H9 (cell line): ENCODE measurements at regions not wholly inside any gene's neighbourhood (a gene's known extent, or its start where the extent isn't known, plus 50 kb on each side); places are given as distances from the start of the nearest gene placed in this dataset.

Experiments used
- DNase-seq: peaks from one replicate; pipeline ENCODE4 v3.0.0-alpha.2; 2017
- H2AFZ ChIP-seq: one replicate; pipeline ENCODE4 v1.6.1; 2013; ENCODE audit warnings: mild to moderate bottlenecking, low read length, control low read depth, moderate library complexity
- H2AK5ac ChIP-seq: 2 replicates; pipeline ENCODE4 v1.6.1; 2013; ENCODE audit warnings: low read length, control low read depth, mixed read lengths; ENCODE audit not compliant: insufficient read length
- H2BK120ac ChIP-seq: one replicate; pipeline ENCODE4 v1.6.1; 2013; ENCODE audit warnings: low read depth, mild to moderate bottlenecking, low read length, control low read depth, inconsistent platforms; ENCODE audit not compliant: poor library complexity, severe bottlenecking
- H2BK12ac ChIP-seq: 2 replicates; pipeline ENCODE4 v1.6.1; 2013; ENCODE audit warnings: low read length, control low read depth, mixed read lengths, low read depth; ENCODE audit not compliant: insufficient read length
- H2BK15ac ChIP-seq: 2 replicates; pipeline ENCODE4 v1.6.1; 2013; ENCODE audit warnings: low read depth, low read length, control low read depth
- H2BK20ac ChIP-seq: one replicate; pipeline ENCODE4 v1.6.1; 2013; ENCODE audit warnings: low read depth, mild to moderate bottlenecking, low read length, control low read depth, inconsistent platforms; ENCODE audit not compliant: poor library complexity, severe bottlenecking
- H2BK5ac ChIP-seq: 2 replicates; pipeline ENCODE4 v1.6.1; 2013; ENCODE audit warnings: low read length, control low read depth, mixed read lengths; ENCODE audit not compliant: insufficient read length
- H3K14ac ChIP-seq: 2 replicates; pipeline ENCODE4 v1.6.1; 2013; ENCODE audit warnings: low read length, control low read depth; ENCODE audit not compliant: insufficient read depth
- H3K18ac ChIP-seq: 2 replicates; pipeline ENCODE4 v1.6.1; 2013; ENCODE audit warnings: low read depth, mild to moderate bottlenecking, mixed read lengths, low read length, control low read depth; ENCODE audit not compliant: insufficient read length
- H3K23ac ChIP-seq: 2 replicates; pipeline ENCODE4 v1.6.1; 2013; ENCODE audit warnings: low read length, control low read depth, mixed read lengths, low read depth; ENCODE audit not compliant: insufficient read length
- H3K23me2 ChIP-seq: 2 replicates; pipeline ENCODE4 v1.6.1; 2013; ENCODE audit warnings: low read depth, mild to moderate bottlenecking, mixed read lengths, low read length, control low read depth; ENCODE audit not compliant: insufficient read length, poor library complexity, severe bottlenecking
- H3K27ac ChIP-seq: 2 replicates; pipeline ENCODE4 v1.5.1; 2013; ENCODE audit warnings: low read length, control low read depth, mixed read lengths, low read depth; ENCODE audit not compliant: insufficient read length
- H3K27me3 ChIP-seq: 2 replicates; pipeline ENCODE4 v1.6.1; 2013; ENCODE audit warnings: low read length, control low read depth, inconsistent platforms; ENCODE audit not compliant: insufficient read depth
- H3K4ac ChIP-seq: 2 replicates; pipeline ENCODE4 v1.6.1; 2013; ENCODE audit warnings: low read depth, mild to moderate bottlenecking, control low read depth, inconsistent platforms, low read length, moderate library complexity
- H3K4me1 ChIP-seq: 2 replicates; pipeline ENCODE4 v1.6.1; 2013; ENCODE audit warnings: low read length, control low read depth, inconsistent platforms; ENCODE audit not compliant: insufficient read depth
- H3K4me2 ChIP-seq: 2 replicates; pipeline ENCODE4 v1.6.1; 2013; ENCODE audit warnings: low read length, control low read depth, mixed read lengths; ENCODE audit not compliant: insufficient read length, insufficient read depth
- H3K56ac ChIP-seq: 2 replicates; pipeline ENCODE4 v1.6.1; 2013; ENCODE audit warnings: low read depth, mild to moderate bottlenecking, mixed read lengths, low read length, control low read depth; ENCODE audit not compliant: insufficient read length
- H3K79me1 ChIP-seq: 2 replicates; pipeline ENCODE4 v1.6.1; 2013; ENCODE audit warnings: low read depth, mild to moderate bottlenecking, moderate library complexity, low read length, control low read depth, inconsistent platforms; ENCODE audit not compliant: insufficient read depth, poor library complexity, severe bottlenecking
- H3K79me2 ChIP-seq: 2 replicates; pipeline ENCODE4 v1.6.1; 2013; ENCODE audit warnings: low read length, control low read depth, inconsistent platforms; ENCODE audit not compliant: insufficient read depth
- H3K9ac ChIP-seq: 2 replicates; pipeline ENCODE4 v1.6.1; 2013; ENCODE audit warnings: low read length, control low read depth, mixed read lengths; ENCODE audit not compliant: insufficient read length; ENCODE audit errors: extremely low read depth
- H3K9me3 ChIP-seq: one replicate; pipeline ENCODE4 v1.6.1; 2013; ENCODE audit warnings: low read depth, low read length, inconsistent platforms; ENCODE audit not compliant: control insufficient read depth
- H3T11ph ChIP-seq: one replicate; pipeline ENCODE4 v1.6.1; 2013; ENCODE audit warnings: mild to moderate bottlenecking, low read length, control low read depth, inconsistent platforms
- H4K20me1 ChIP-seq: one replicate; pipeline ENCODE4 v1.6.1; 2013; ENCODE audit not compliant: control insufficient read depth, insufficient read length, insufficient read depth
- H4K5ac ChIP-seq: 2 replicates; pipeline ENCODE4 v1.6.1; 2013; ENCODE audit warnings: low read depth, mild to moderate bottlenecking, mixed read lengths, low read length, control low read depth; ENCODE audit not compliant: insufficient read length
- H4K8ac ChIP-seq: replicated peaks from 2 replicates; pipeline ENCODE4 v1.6.1; 2013; ENCODE audit warnings: low read length, control low read depth, mixed read lengths, low read depth; ENCODE audit not compliant: insufficient read length
- H4K91ac ChIP-seq: 2 replicates; pipeline ENCODE4 v1.6.1; 2013; ENCODE audit warnings: low read depth, mild to moderate bottlenecking, moderate library complexity, mixed read lengths, low read length, control low read depth; ENCODE audit not compliant: insufficient read length
- H3K27ac Mint-ChIP-seq, 3 experiments: 2 replicates in 2 of 3; 3 replicates in 1 of 3; pipeline ENCODE4 v1.8.0; 2020 to 2021; ENCODE audit warnings: mixed read lengths in 3 of 3, mild to moderate bottlenecking in 1 of 3, moderate library complexity in 1 of 3
- H3K27me3 Mint-ChIP-seq: 2 replicates; pipeline ENCODE4 v1.8.0; 2021; ENCODE audit warnings: low read depth, mild to moderate bottlenecking, moderate library complexity, mixed read lengths
- H3K36me3 Mint-ChIP-seq, 3 experiments: 2 replicates in 2 of 3; 3 replicates in 1 of 3; pipeline ENCODE4 v1.8.0; 2020 to 2021; ENCODE audit warnings: low read depth in 3 of 3, mixed read lengths in 3 of 3; ENCODE audit not compliant: insufficient read depth in 1 of 3
- H3K4me1 Mint-ChIP-seq, 2 experiments: 2 replicates each; pipeline ENCODE4 v1.8.0; 2020; ENCODE audit warnings: mixed read lengths in 2 of 2
- H3K4me3 Mint-ChIP-seq, 2 experiments: 2 replicates in 1 of 2; 3 replicates in 1 of 2; pipeline ENCODE4 v1.8.0; 2020 to 2021; ENCODE audit warnings: mild to moderate bottlenecking in 2 of 2, mixed read lengths in 2 of 2, moderate library complexity in 1 of 2
- H3K9me3 Mint-ChIP-seq, 2 experiments: 2 replicates in 1 of 2; 3 replicates in 1 of 2; pipeline ENCODE4 v1.8.0; 2020; ENCODE audit warnings: mild to moderate bottlenecking in 2 of 2, mixed read lengths in 2 of 2, moderate library complexity in 1 of 2
- WGBS: extraction: QIAGEN DNeasy Blood & Tissue Kit; methylation state at CpG from one replicate; pipeline ENCODE4 v1.1.7; 2013; ENCODE audit warnings: missing lambda C conversion rate, low lambda C conversion rate, mixed read lengths; ENCODE audit not compliant: insufficient read length; ENCODE audit errors: extremely low coverage; 5-methylcytosine and 5-hydroxymethylcytosine counted together
- TF ChIP-seq, protein P1 (sequence below): fragments of 200-600 bp; sonication (generic); conservative IDR thresholded peaks from 3 replicates; pipeline ENCODE4 v1.8.0; 2021; ENCODE audit warnings: antibody characterized with exemption, mild to moderate bottlenecking

DNA sequence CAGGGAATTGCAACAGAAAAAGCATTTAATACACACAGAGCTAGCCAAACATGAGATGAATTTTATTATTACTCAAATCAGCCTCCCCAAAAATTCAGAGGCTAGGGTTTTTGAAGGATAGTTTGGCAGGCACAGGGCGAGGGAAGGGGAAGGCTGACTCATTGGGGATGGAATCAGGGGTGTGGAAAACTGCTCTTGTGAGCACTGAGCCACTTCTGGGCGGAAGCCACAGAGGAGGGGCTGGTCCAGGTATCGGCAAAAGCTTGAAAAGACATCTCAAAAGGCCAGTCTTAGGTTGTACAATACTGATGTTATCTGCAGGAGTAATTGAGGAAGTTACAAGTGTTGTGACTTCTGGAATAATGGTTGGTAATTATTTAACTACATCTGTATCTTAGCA, 109.4 kb downstream of the TLR5 start:
- Mint-ChIP-seq H3K27ac (peak overlapping the region in 1 of 3 experiments; percentile 8; a peak in 1 of 7 replicates), H3K36me3 (peaks cover 0 to 18% (median 8%) of the 10 kb centered on the region in 3 experiments; a peak in 5 of 7 replicates), H3K27me3 (peaks cover 1% of the 10 kb centered on the region; the same call in 1 of the 2 replicates), H3K4me1 (peaks cover 74 to 79% of the 10 kb centered on the region in 2 experiments), H3K4me3 (no peak overlapping the region), H3K9me3 (peaks cover 0 to 4% of the 10 kb centered on the region in 2 experiments; a peak in 2 of 5 replicates)
- Histone ChIP-seq H2AK5ac (no peak overlapping the region), H3K9me3 (no peaks in the 10 kb centered on the region), H3K56ac (no peak overlapping the region), H3K23me2 (peaks cover 8% of the 10 kb centered on the region), H2BK120ac (no peak overlapping the region), H4K91ac (no peak overlapping the region), H3K23ac (no peak overlapping the region), H3K18ac (no peak overlapping the region), H3K4ac (no peak overlapping the region), H2BK12ac (no peak overlapping the region), H3K14ac (no peak overlapping the region), H4K20me1 (no peaks in the 10 kb centered on the region), H4K8ac (no peak overlapping the region), H2BK5ac (no peak overlapping the region), H3K79me1 (peaks cover 3% of the 10 kb centered on the region), H3T11ph (no peak overlapping the region), H3K27me3 (no peaks in the 10 kb centered on the region), H3K4me1 (peaks cover 20% of the 10 kb centered on the region), H2BK20ac (no peak overlapping the region), H4K5ac (no peak overlapping the region), H3K27ac (no peak overlapping the region), H3K79me2 (peaks cover 5% of the 10 kb centered on the region; the same call in 1 of the 2 replicates), H2BK15ac (no peak overlapping the region), H3K9ac (no peak overlapping the region), H2AFZ (no peak overlapping the region), H3K4me2 (no peak overlapping the region)
- no CpG with 5 or more reads among the region's 3 CpGs for WGBS
- TF ChIP-seq, protein P1, sequence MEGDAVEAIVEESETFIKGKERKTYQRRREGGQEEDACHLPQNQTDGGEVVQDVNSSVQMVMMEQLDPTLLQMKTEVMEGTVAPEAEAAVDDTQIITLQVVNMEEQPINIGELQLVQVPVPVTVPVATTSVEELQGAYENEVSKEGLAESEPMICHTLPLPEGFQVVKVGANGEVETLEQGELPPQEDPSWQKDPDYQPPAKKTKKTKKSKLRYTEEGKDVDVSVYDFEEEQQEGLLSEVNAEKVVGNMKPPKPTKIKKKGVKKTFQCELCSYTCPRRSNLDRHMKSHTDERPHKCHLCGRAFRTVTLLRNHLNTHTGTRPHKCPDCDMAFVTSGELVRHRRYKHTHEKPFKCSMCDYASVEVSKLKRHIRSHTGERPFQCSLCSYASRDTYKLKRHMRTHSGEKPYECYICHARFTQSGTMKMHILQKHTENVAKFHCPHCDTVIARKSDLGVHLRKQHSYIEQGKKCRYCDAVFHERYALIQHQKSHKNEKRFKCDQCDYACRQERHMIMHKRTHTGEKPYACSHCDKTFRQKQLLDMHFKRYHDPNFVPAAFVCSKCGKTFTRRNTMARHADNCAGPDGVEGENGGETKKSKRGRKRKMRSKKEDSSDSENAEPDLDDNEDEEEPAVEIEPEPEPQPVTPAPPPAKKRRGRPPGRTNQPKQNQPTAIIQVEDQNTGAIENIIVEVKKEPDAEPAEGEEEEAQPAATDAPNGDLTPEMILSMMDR = no peak
- no peak for DNase-seq
